SK-N-SH (cell line): ENCODE measurements at regions not wholly inside any gene's neighbourhood (a gene's known extent, or its start where the extent isn't known, plus 50 kb on each side); places are given as distances from the start of the nearest gene placed in this dataset.

Experiments used
- CTCF ChIA-PET: fragments of 300-600, 350-600 bp; formaldehyde crosslinking; extraction: SDS; loops from one replicate; lab custom pipeline; 2021; lab: Yijun Ruan, JAX
- POLR2A ChIA-PET: fragments of 350-600 bp; sonication (Branson Sonifier 250); formaldehyde crosslinking; extraction: SDS; loops from one replicate; lab custom pipeline; 2020; ENCODE audit warnings: antibody characterized with exemption, inconsistent platforms; lab: Yijun Ruan, JAX
- DNase-seq: peaks from one replicate; pipeline ENCODE4 v3.0.0; 2012
- H2AFZ ChIP-seq: fragments of 200-600 bp; sonication (generic); 2 replicates; pipeline ENCODE4 v1.8.1; 2016; ENCODE audit warnings: antibody characterized with exemption, mild to moderate bottlenecking, low read depth
- H3F3A ChIP-seq: fragments of 200-600 bp; sonication (generic); replicated peaks from 2 replicates; pipeline ENCODE3; 2016; ENCODE audit warnings: antibody characterized with exemption, mild to moderate bottlenecking; ENCODE audit not compliant: insufficient read depth
- H3K27ac ChIP-seq, 2 experiments: fragments of 200-500 bp in 1 of 2; fragments of 200-600 bp in 1 of 2; sonication (Bioruptor generic) in 1 of 2; sonication (generic), shearing (Covaris generic) in 1 of 2; 2 replicates each; pipeline versions ENCODE4 v1.5.1 to v1.6.1; 2014 to 2016; ENCODE audit warnings: low read depth in 2 of 2, inconsistent platforms in 1 of 2, low read length in 1 of 2, mild to moderate bottlenecking in 1 of 2, mixed read lengths in 1 of 2
- H3K27me3 ChIP-seq: fragments of 200-600 bp; sonication (generic), shearing (Covaris generic); 2 replicates; pipeline ENCODE4 v1.6.1; 2016; ENCODE audit warnings: mixed run types; ENCODE audit not compliant: insufficient read depth
- H3K36me3 ChIP-seq, 2 experiments: fragments of 200-500 bp in 1 of 2; fragments of 200-600 bp in 1 of 2; sonication (Bioruptor generic) in 1 of 2; sonication (generic) in 1 of 2; replicated peaks in 1 of 2; 2 replicates each; pipeline versions ENCODE3 to v1.5.1; 2014 to 2016; ENCODE audit warnings: low read length in 1 of 2, mild to moderate bottlenecking in 1 of 2; ENCODE audit not compliant: insufficient read depth in 2 of 2, control insufficient read depth in 1 of 2
- H3K4me1 ChIP-seq, 2 experiments: fragments of 200-500 bp in 1 of 2; fragments of 200-600 bp in 1 of 2; sonication (Bioruptor generic) in 1 of 2; sonication (generic), shearing (Covaris generic) in 1 of 2; 2 replicates each; pipeline versions ENCODE4 v1.5.1 to v1.6.1; 2014 to 2016; ENCODE audit warnings: low read depth in 1 of 2, low read length in 1 of 2, mixed run types in 1 of 2; ENCODE audit not compliant: insufficient read depth in 2 of 2, control insufficient read depth in 1 of 2
- H3K4me2 ChIP-seq: fragments of 200-600 bp; sonication (generic), shearing (Covaris generic); 2 replicates; pipeline ENCODE4 v1.6.1; 2017; ENCODE audit warnings: mixed run types
- H3K4me3 ChIP-seq, 2 experiments: fragments of 200-500 bp in 1 of 2; fragments of 200-600 bp in 1 of 2; sonication (Bioruptor generic) in 1 of 2; sonication (generic), shearing (Covaris generic) in 1 of 2; 2 replicates each; pipeline versions ENCODE4 v1.5.1 to v1.8.1; 2014 to 2016; ENCODE audit warnings: low read depth in 2 of 2, inconsistent platforms in 1 of 2, low read length in 1 of 2, mild to moderate bottlenecking in 1 of 2, mixed read lengths in 1 of 2, moderate library complexity in 1 of 2
- H3K79me2 ChIP-seq: fragments of 200-600 bp; sonication (generic); 2 replicates; pipeline ENCODE4 v1.8.1; 2017; ENCODE audit warnings: mild to moderate bottlenecking; ENCODE audit not compliant: insufficient read depth
- H3K9ac ChIP-seq: fragments of 200-600 bp; sonication (generic); 2 replicates; pipeline ENCODE4 v1.6.1; 2017; ENCODE audit warnings: mixed run types
- H3K9me2 ChIP-seq: fragments of 200-600 bp; sonication (generic); 2 replicates; pipeline ENCODE4 v1.6.1; 2017; ENCODE audit warnings: mixed run types
- H3K9me3 ChIP-seq: fragments of 200-600 bp; sonication (generic); 2 replicates; pipeline ENCODE4 v1.6.1; 2017; ENCODE audit warnings: mixed run types, mild to moderate bottlenecking, moderate library complexity
- H4K20me1 ChIP-seq: fragments of 200-600 bp; sonication (generic); 2 replicates; pipeline ENCODE4 v1.6.1; 2017; ENCODE audit warnings: mild to moderate bottlenecking, mixed run types; ENCODE audit not compliant: insufficient read depth
- ELF1 ChIP-seq: IDR thresholded peaks from 2 replicates; pipeline ENCODE4 v1.4.0; 2012
- FOSL2 ChIP-seq: IDR thresholded peaks from 2 replicates; pipeline ENCODE4 v1.4.0; 2012; ENCODE audit warnings: low read depth, mild to moderate bottlenecking, moderate library complexity, borderline replicate concordance
- FOXJ3 ChIP-seq: sonication (generic); formaldehyde crosslinking; IDR thresholded peaks from 2 replicates; pipeline ENCODE4 v1.5.1; 2020; ENCODE audit warnings: mild to moderate bottlenecking, missing genetic modification reagents
- GABPA ChIP-seq: IDR thresholded peaks from 2 replicates; pipeline ENCODE4 v1.4.0; 2012; ENCODE audit warnings: low read depth, mild to moderate bottlenecking
- GATA2 ChIP-seq: sonication (generic); formaldehyde crosslinking; IDR thresholded peaks from 2 replicates; pipeline ENCODE4 v1.5.0; 2020; ENCODE audit warnings: mild to moderate bottlenecking, missing genetic modification reagents
- MAX ChIP-seq: IDR thresholded peaks from 2 replicates; pipeline ENCODE4 v1.4.0; 2012; ENCODE audit warnings: low read depth
- MEF2A ChIP-seq: IDR thresholded peaks from 2 replicates; pipeline ENCODE4 v1.4.0; 2012; ENCODE audit warnings: low read depth, borderline replicate concordance
- NFIC ChIP-seq: IDR thresholded peaks from 2 replicates; pipeline ENCODE4 v1.4.0; 2012; ENCODE audit warnings: borderline replicate concordance
- NRF1 ChIP-seq: IDR thresholded peaks from 2 replicates; pipeline ENCODE4 v1.6.1; 2012; ENCODE audit warnings: low read depth, mild to moderate bottlenecking, low read length
- POLR2AphosphoS5 ChIP-seq: IDR thresholded peaks from 2 replicates; pipeline ENCODE4 v1.6.1; 2012; ENCODE audit warnings: low read depth, low read length
- RAD21 ChIP-seq: IDR thresholded peaks from 2 replicates; pipeline ENCODE4 v1.6.1; 2012; ENCODE audit warnings: mild to moderate bottlenecking, low read length
- RFX5 ChIP-seq: IDR thresholded peaks from 2 replicates; pipeline ENCODE4 v1.6.1; 2012; ENCODE audit warnings: mild to moderate bottlenecking, improper control_type of control experiment, low read length
- SIN3A ChIP-seq: IDR thresholded peaks from 2 replicates; pipeline ENCODE4 v1.6.1; 2012; ENCODE audit warnings: low read depth, mild to moderate bottlenecking, low read length, moderate library complexity, borderline replicate concordance
- TCF12 ChIP-seq: IDR thresholded peaks from 2 replicates; pipeline ENCODE4 v1.4.0; 2012
- TEAD4 ChIP-seq: IDR thresholded peaks from 2 replicates; pipeline ENCODE4 v1.4.0; 2012; ENCODE audit warnings: mild to moderate bottlenecking, borderline replicate concordance; ENCODE audit not compliant: insufficient read depth
- WGBS: methylation state at CpG from one replicate; pipeline ENCODE4 v1.1.6; 2017; ENCODE audit warnings: low lambda C conversion rate; 5-methylcytosine and 5-hydroxymethylcytosine counted together
- TF ChIP-seq, protein P1 (sequence below): IDR thresholded peaks from 2 replicates; pipeline ENCODE4 v1.4.0; 2012; ENCODE audit warnings: low read depth, borderline replicate concordance
- TF ChIP-seq, protein P2 (sequence below): IDR thresholded peaks from 2 replicates; pipeline ENCODE4 v1.4.0; 2012; ENCODE audit warnings: low read depth, borderline replicate concordance
- TF ChIP-seq, protein P3 (sequence below): fragments of 150-350 bp; IDR thresholded peaks from 2 replicates; pipeline ENCODE4 v1.6.1; 2017; ENCODE audit warnings: antibody characterized with exemption, low read length, low read depth, borderline replicate concordance
- TF ChIP-seq, protein P4 (sequence below): fragments of 150-350 bp; IDR thresholded peaks from 2 replicates; pipeline ENCODE4 v1.6.1; 2016; ENCODE audit warnings: mild to moderate bottlenecking, low read depth, low read length

GRCh38 chr22:47445212-47445611 lies 682.8 kb downstream of the TBC1D22A start:
- H2AFZ ChIP-seq: no peak overlapping the region
- WGBS: 34% methylated on average over 5 of the region's 5 CpGs
- H3K9me2 ChIP-seq: no peaks in the 10 kb centered on the region
- POLR2A ChIA-PET: no interaction called here
- peaks cover 0 to under 1% of the 10 kb centered on the region in 2 experiments; a peak in 1 of 4 replicates for H3K4me1 ChIP-seq
- H3K4me3 ChIP-seq: no peak overlapping the region
- TF ChIP-seq FOXJ3 (no peak), POLR2AphosphoS5 (no peak), MAX (no peak), TCF12 (no peak), GABPA (no peak), GATA2 (no peak), SIN3A (no peak), MEF2A (no peak), FOSL2 (no peak), NFIC (no peak), RAD21 (no peak), TEAD4 (no peak), RFX5 (no peak), NRF1 (no peak), ELF1 (no peak)
- TF ChIP-seq, protein P1, sequence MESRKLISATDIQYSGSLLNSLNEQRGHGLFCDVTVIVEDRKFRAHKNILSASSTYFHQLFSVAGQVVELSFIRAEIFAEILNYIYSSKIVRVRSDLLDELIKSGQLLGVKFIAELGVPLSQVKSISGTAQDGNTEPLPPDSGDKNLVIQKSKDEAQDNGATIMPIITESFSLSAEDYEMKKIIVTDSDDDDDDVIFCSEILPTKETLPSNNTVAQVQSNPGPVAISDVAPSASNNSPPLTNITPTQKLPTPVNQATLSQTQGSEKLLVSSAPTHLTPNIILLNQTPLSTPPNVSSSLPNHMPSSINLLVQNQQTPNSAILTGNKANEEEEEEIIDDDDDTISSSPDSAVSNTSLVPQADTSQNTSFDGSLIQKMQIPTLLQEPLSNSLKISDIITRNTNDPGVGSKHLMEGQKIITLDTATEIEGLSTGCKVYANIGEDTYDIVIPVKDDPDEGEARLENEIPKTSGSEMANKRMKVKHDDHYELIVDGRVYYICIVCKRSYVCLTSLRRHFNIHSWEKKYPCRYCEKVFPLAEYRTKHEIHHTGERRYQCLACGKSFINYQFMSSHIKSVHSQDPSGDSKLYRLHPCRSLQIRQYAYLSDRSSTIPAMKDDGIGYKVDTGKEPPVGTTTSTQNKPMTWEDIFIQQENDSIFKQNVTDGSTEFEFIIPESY: no peak
- TF ChIP-seq, protein P2, sequence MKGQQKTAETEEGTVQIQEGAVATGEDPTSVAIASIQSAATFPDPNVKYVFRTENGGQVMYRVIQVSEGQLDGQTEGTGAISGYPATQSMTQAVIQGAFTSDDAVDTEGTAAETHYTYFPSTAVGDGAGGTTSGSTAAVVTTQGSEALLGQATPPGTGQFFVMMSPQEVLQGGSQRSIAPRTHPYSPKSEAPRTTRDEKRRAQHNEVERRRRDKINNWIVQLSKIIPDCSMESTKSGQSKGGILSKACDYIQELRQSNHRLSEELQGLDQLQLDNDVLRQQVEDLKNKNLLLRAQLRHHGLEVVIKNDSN: no peak
- TF ChIP-seq, protein P3, sequence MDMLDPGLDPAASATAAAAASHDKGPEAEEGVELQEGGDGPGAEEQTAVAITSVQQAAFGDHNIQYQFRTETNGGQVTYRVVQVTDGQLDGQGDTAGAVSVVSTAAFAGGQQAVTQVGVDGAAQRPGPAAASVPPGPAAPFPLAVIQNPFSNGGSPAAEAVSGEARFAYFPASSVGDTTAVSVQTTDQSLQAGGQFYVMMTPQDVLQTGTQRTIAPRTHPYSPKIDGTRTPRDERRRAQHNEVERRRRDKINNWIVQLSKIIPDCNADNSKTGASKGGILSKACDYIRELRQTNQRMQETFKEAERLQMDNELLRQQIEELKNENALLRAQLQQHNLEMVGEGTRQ: no peak
- TF ChIP-seq, protein P4, sequence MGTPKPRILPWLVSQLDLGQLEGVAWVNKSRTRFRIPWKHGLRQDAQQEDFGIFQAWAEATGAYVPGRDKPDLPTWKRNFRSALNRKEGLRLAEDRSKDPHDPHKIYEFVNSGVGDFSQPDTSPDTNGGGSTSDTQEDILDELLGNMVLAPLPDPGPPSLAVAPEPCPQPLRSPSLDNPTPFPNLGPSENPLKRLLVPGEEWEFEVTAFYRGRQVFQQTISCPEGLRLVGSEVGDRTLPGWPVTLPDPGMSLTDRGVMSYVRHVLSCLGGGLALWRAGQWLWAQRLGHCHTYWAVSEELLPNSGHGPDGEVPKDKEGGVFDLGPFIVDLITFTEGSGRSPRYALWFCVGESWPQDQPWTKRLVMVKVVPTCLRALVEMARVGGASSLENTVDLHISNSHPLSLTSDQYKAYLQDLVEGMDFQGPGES: no peak
- TF ChIP-seq, all 33 proteins: peak for 0
- Histone ChIP-seq H3K79me2 (no peaks in the 10 kb centered on the region), H3F3A (no peaks in the 10 kb centered on the region), H3K9ac (no peak overlapping the region), H3K4me2 (no peak overlapping the region), H3K9me3 (no peaks in the 10 kb centered on the region), H3K27ac (no peak overlapping the region), H3K36me3 (no peaks in the 10 kb centered on the region), H4K20me1 (no peaks in the 10 kb centered on the region), H3K27me3 (no peaks in the 10 kb centered on the region)
- DNase-seq: no peak
- CTCF ChIA-PET: no interaction called here
